AG04450 (cell line): ENCODE measurements at regions not wholly inside any gene's neighbourhood (a gene's known extent, or its start where the extent isn't known, plus 50 kb on each side); places are given as distances from the start of the nearest gene placed in this dataset. TPM values are rescaled to one million over a fixed set of nuclear protein-coding genes. Genes with fewer than 3 reads are reported as not detected.

Experiments
- CTCF ChIA-PET: fragments of 300-600, 350-600 bp; formaldehyde crosslinking; extraction: SDS; loops from one replicate; lab custom pipeline; 2022; ENCODE audit warnings: antibody characterized with exemption, inconsistent platforms; lab: Charles Lee
- POLR2A ChIA-PET: fragments of 350-600 bp; formaldehyde crosslinking; extraction: SDS; loops from one replicate; lab custom pipeline; 2021; ENCODE audit warnings: antibody characterized with exemption, inconsistent platforms; lab: Yijun Ruan, JAX
- DNase-seq: peaks from one replicate; pipeline ENCODE4 v3.0.0-alpha.2; 2011; ENCODE audit warnings: low read depth, low spot score
- H3K27ac ChIP-seq: one replicate; pipeline ENCODE4 v1.5.1; 2012; ENCODE audit warnings: low read depth, low read length, control low read depth
- H3K27me3 ChIP-seq: one replicate; pipeline ENCODE4 v1.6.0; 2012; ENCODE audit warnings: low read length; ENCODE audit not compliant: control insufficient read depth, insufficient read depth
- H3K4me3 ChIP-seq: 2 replicates; pipeline ENCODE4 v1.5.1; 2011; ENCODE audit warnings: mild to moderate bottlenecking, low read depth, low read length, control low read depth
- H3K9me3 ChIP-seq: 2 replicates; pipeline ENCODE4 v1.5.1; 2012; ENCODE audit warnings: low read length; ENCODE audit not compliant: control insufficient read depth, insufficient read depth
- small RNA-seq: library from RNA; depleted of rRNA; stranded (forward); fragments of <200 nt; gene quantifications from one replicate; pipeline ENCODE3, GENCODE V24; 2012; ENCODE audit warnings: low read depth; ENCODE audit not compliant: insufficient read length
- TF ChIP-seq, protein P1 (sequence below): IDR thresholded peaks from 2 replicates; pipeline ENCODE4 v1.5.1; 2011; ENCODE audit warnings: low read depth, low read length, control low read depth, inconsistent platforms

DNA sequence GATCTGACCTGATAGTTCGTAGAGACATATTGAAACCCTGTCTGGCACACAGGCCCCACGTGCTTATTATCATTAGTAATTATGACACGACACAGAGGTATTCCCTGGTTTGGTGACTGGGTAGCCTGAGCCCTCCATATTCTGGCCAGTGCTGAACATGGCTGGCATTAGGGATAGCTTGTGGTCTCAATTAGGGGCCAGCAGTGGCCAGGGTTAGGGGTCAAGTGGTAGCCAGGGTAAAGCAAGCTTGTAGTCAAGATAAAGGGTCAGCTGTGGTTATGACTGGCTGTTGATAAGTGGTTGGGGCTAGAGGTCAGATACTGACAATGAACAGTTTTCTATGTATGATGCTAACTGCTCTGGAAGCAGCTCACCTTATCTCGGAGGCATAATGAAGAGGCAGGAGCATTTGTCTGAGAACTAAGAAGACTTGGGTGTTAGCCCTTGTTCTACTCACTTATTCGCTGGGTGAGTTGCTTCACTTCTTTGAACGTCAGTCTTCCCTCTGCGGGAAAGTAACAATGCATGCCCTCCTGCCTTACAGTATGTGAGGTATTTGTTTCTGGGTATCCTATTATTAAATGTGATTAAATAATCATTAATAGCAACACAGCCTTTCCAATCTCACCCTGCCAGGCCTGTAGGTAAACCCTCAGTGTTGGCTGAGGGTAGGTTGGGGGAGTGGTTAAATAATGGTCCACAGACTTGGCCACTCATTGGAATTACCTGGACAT is 66.7 kb downstream of the VEGFA start:
- H3K4me3 ChIP-seq: no peak overlapping the region
- H3K27ac ChIP-seq: no peak overlapping the region
- TF ChIP-seq, protein P1, sequence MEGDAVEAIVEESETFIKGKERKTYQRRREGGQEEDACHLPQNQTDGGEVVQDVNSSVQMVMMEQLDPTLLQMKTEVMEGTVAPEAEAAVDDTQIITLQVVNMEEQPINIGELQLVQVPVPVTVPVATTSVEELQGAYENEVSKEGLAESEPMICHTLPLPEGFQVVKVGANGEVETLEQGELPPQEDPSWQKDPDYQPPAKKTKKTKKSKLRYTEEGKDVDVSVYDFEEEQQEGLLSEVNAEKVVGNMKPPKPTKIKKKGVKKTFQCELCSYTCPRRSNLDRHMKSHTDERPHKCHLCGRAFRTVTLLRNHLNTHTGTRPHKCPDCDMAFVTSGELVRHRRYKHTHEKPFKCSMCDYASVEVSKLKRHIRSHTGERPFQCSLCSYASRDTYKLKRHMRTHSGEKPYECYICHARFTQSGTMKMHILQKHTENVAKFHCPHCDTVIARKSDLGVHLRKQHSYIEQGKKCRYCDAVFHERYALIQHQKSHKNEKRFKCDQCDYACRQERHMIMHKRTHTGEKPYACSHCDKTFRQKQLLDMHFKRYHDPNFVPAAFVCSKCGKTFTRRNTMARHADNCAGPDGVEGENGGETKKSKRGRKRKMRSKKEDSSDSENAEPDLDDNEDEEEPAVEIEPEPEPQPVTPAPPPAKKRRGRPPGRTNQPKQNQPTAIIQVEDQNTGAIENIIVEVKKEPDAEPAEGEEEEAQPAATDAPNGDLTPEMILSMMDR: no peak
- CTCF ChIA-PET: interaction anchor here (1.2 to 1.5 kb wide), 2 partner anchors 89 to 238 kb away, joined by 6 read pairs; no protein-coding TSS in a partner anchor
- no peaks in the 10 kb centered on the region for H3K9me3 ChIP-seq
- no peak for DNase-seq
- POLR2A ChIA-PET: interaction anchor here (1.1 kb wide), 1 partner anchor 67 kb away, joined by 3 read pairs; the partner anchor contains the start of gene VEGFA
- peaks cover under 1% of the 10 kb centered on the region for H3K27me3 ChIP-seq

Small RNAs in the stretch of these regions (small RNA-seq; reads per million reads assigned to genes)
- gene AL157371.1: not detected
